ENCODE measurements at regions not wholly inside any gene's neighbourhood (a gene's known extent, or its start where the extent isn't known, plus 50 kb on each side); places are given as distances from the start of the nearest gene placed in this dataset.
"Not testable (repeated sequence)": the region's sequence is repeated elsewhere in the genome, so short reads cannot be mapped to it uniquely, and the experiment has no call there.

- Histone ChIP-seq H3K27me3 (no peaks in the 10 kb centered on the region), H2AFZ (replicated peaks) (no peak overlapping the region), H3K9ac (no peak overlapping the region), H3K27ac (no peak overlapping the region), H3K36me3 (no peaks in the 10 kb centered on the region), H3K79me2 (ENCODE audit: low read depth) (no peaks in the 10 kb centered on the region), H3K4me3 (no peak overlapping the region), H3K4me1 (peaks cover 5% of the 10 kb centered on the region), H4K20me1 (ENCODE audit: low read depth) (no peaks in the 10 kb centered on the region), H3K4me2 (no peak overlapping the region), H3K9me3 (ENCODE audit: low read depth) (no peaks in the 10 kb centered on the region), H3F3A (ENCODE audit: low read depth) (no peaks in the 10 kb centered on the region)
- no peak for DNase-seq (ENCODE audit: low spot score)
- Mint-ChIP-seq H3K27ac (no peak overlapping the region), H3K27me3 (ENCODE audit: insufficient read depth, low read depth) (peaks cover 7% of the 10 kb centered on the region), H3K4me3 (no peak overlapping the region), H3K4me1 (peaks cover 7% of the 10 kb centered on the region), H3K9me3 (peaks cover 24% of the 10 kb centered on the region), H3K36me3 (no peaks in the 10 kb centered on the region)
- TF ChIP-seq EZH2 (IDR thresholded peaks at IDR 0.05) (no peak), EZH2phosphoT487 (IDR thresholded peaks at IDR 0.05) (no peak), CTCF (IDR thresholded peaks at IDR 0.05) (no peak)
These were observed 96.6 kb upstream of the GMNC start for GRCh38 chr3:190959077-190959476.

- peak overlapping the region; percentile 41 for H3K4me3 Mint-ChIP-seq
These were observed 79.3 kb upstream of the GMNC start for GRCh38 chr3:190941694-190942260.

GRCh38 chr3:190934616-190935015, 72.1 kb upstream of the GMNC start:
- Histone ChIP-seq H3K4me2 (peak overlapping the region; percentile 35), H2AFZ (replicated peaks) (peak overlapping the region; percentile 99)
- not testable (repeated sequence) for H3K4me1 ChIP-seq; H3K9ac ChIP-seq; H3K9me3 ChIP-seq (ENCODE audit: low read depth); H3K36me3 Mint-ChIP-seq; H3K27ac ChIP-seq; H3K27me3 ChIP-seq; H3K4me3 Mint-ChIP-seq; H3K27ac Mint-ChIP-seq; H3K36me3 ChIP-seq; H3F3A ChIP-seq (ENCODE audit: low read depth); H4K20me1 ChIP-seq (ENCODE audit: low read depth); H3K79me2 ChIP-seq (ENCODE audit: low read depth); H3K4me3 ChIP-seq; H3K9me3 Mint-ChIP-seq; H3K27me3 Mint-ChIP-seq (ENCODE audit: insufficient read depth, low read depth); H3K4me1 Mint-ChIP-seq
- peak; percentile 44 for DNase-seq (ENCODE audit: low spot score)

More at GRCh38 chr3:190941694-190942260, 79.3 kb upstream of the GMNC start:
- H3K27ac Mint-ChIP-seq = peak overlapping the region; percentile 50
- Histone ChIP-seq H3K27ac (no peak overlapping the region), H3K4me1 (peaks cover 15% of the 10 kb centered on the region), H3K36me3 (no peaks in the 10 kb centered on the region), H3K4me2 (peak overlapping the region; percentile 51), H3F3A (ENCODE audit: low read depth) (no peaks in the 10 kb centered on the region), H4K20me1 (ENCODE audit: low read depth) (no peaks in the 10 kb centered on the region), H3K79me2 (ENCODE audit: low read depth) (no peaks in the 10 kb centered on the region), H3K9me3 (ENCODE audit: low read depth) (no peaks in the 10 kb centered on the region), H2AFZ (replicated peaks) (no peak overlapping the region), H3K9ac (no peak overlapping the region), H3K27me3 (no peaks in the 10 kb centered on the region), H3K4me3 (no peak overlapping the region)
- no peaks in the 10 kb centered on the region for H3K27me3 Mint-ChIP-seq (ENCODE audit: insufficient read depth, low read depth)
- DNase-seq (ENCODE audit: low spot score) = peak; percentile 51
- peaks cover 25% of the 10 kb centered on the region for H3K4me1 Mint-ChIP-seq
- TF ChIP-seq CTCF (IDR thresholded peaks at IDR 0.05) (no peak), EZH2 (IDR thresholded peaks at IDR 0.05) (no peak), EZH2phosphoT487 (IDR thresholded peaks at IDR 0.05) (no peak)
- H3K9me3 Mint-ChIP-seq = no peaks in the 10 kb centered on the region
- H3K36me3 Mint-ChIP-seq = no peaks in the 10 kb centered on the region

GRCh38 chr3:190926619-190927018, 64.1 kb upstream of the GMNC start:
- Mint-ChIP-seq H3K9me3 (no peaks in the 10 kb centered on the region), H3K27ac (peak overlapping the region; percentile 42), H3K4me1 (no peaks in the 10 kb centered on the region), H3K27me3 (ENCODE audit: insufficient read depth, low read depth) (peaks cover under 1% of the 10 kb centered on the region), H3K36me3 (peaks cover 2% of the 10 kb centered on the region), H3K4me3 (no peak overlapping the region)
- Histone ChIP-seq H3K4me1 (peaks cover 2% of the 10 kb centered on the region), H3K4me3 (no peak overlapping the region), H3K27ac (no peak overlapping the region), H3K9ac (no peak overlapping the region), H3K9me3 (ENCODE audit: low read depth) (no peaks in the 10 kb centered on the region), H3K36me3 (no peaks in the 10 kb centered on the region), H3K79me2 (ENCODE audit: low read depth) (no peaks in the 10 kb centered on the region), H3K27me3 (no peaks in the 10 kb centered on the region), H4K20me1 (ENCODE audit: low read depth) (no peaks in the 10 kb centered on the region), H3K4me2 (no peak overlapping the region), H3F3A (ENCODE audit: low read depth) (no peaks in the 10 kb centered on the region), H2AFZ (replicated peaks) (peak overlapping the region; percentile 18)
- DNase-seq (ENCODE audit: low spot score) = no peak
- no peak for TF ChIP-seq EZH2 (IDR thresholded peaks at IDR 0.05)
- TF ChIP-seq EZH2phosphoT487 (IDR thresholded peaks at IDR 0.05) = no peak
- no peak for TF ChIP-seq CTCF (IDR thresholded peaks at IDR 0.05)

Data from neural progenitor cell (in vitro differentiated cells).